OCI-LY3 (cell line): ENCODE measurements at regions not wholly inside any gene's neighbourhood (a gene's known extent, or its start where the extent isn't known, plus 50 kb on each side); places are given as distances from the start of the nearest gene placed in this dataset.

Experiments
- CTCF ChIP-seq: fragments of 200-600, 300-600 bp; sonication (generic); IDR thresholded peaks from 2 replicates; pipeline ENCODE4 v1.5.1; 2014; ENCODE audit warnings: antibody characterized with exemption, low read length, low read depth
- EZH2phosphoT487 ChIP-seq: fragments of 200-600 bp; shearing (Covaris generic); IDR thresholded peaks from 2 replicates; pipeline ENCODE4 v1.6.1; 2018; ENCODE audit warnings: antibody characterized with exemption, mixed run types, low read depth

DNA sequence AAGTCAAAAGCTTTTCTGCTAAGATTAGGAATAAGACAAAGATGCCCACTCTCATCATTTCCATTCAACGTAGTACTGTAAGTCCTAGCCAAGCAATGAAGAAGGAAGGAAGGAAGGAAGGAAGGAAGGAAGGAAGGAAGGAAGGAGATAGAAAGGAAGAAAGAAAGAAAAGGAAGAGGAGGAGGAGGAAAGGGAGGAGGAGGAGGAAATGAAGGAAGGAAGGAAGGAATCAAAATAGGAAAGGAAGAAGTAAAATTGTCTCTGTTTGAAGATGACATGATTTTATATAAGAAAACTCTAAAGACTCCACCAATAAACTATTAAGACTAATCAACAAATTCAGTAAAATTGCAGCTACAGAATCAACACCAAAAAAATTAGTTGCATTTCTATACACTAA lies 66.0 kb upstream of the DHRS4 start:
- no peak for TF ChIP-seq CTCF
- no peak for TF ChIP-seq EZH2phosphoT487
